ENCODE measurements at regions not wholly inside any gene's neighbourhood (a gene's known extent, or its start where the extent isn't known, plus 50 kb on each side); places are given as distances from the start of the nearest gene placed in this dataset.

GRCh38 chr9:79800578-79800977 lies 228.8 kb downstream of the TLE4 start:
- DNase-seq: no peak

- DNase-seq: no peak
These were observed 228.0 kb downstream of the TLE4 start for GRCh38 chr9:79799691-79800335.

- no peak for DNase-seq
These were observed 226.7 kb downstream of the TLE4 start for GRCh38 chr9:79798450-79798849.

- DNase-seq: no peak
These were observed 224.6 kb downstream of the TLE4 start for GRCh38 chr9:79796411-79796810.

- DNase-seq: no peak
These were observed 216.9 kb downstream of the TLE4 start for GRCh38 chr9:79788662-79789061.

GRCh38 chr9:79781263-79781662 lies 209.5 kb downstream of the TLE4 start:
- no peak for DNase-seq

GRCh38 chr9:79780559-79780958 lies 208.8 kb downstream of the TLE4 start:
- no peak for DNase-seq

GRCh38 chr9:79779901-79780300 lies 208.1 kb downstream of the TLE4 start:
- no peak for DNase-seq

GRCh38 chr9:79778581-79778980 lies 206.8 kb downstream of the TLE4 start:
- no peak for DNase-seq

GRCh38 chr9:79776581-79776980 lies 204.8 kb downstream of the TLE4 start:
- DNase-seq: no peak

Data from activated T-cell treated with anti-CD3 and anti-CD28 coated beads, Interleukin-2, amount 50 U/mL, for 1 hour (primary cell).